ENCODE measurements at regions not wholly inside any gene's neighbourhood (a gene's known extent, or its start where the extent isn't known, plus 50 kb on each side); places are given as distances from the start of the nearest gene placed in this dataset.

DNA sequence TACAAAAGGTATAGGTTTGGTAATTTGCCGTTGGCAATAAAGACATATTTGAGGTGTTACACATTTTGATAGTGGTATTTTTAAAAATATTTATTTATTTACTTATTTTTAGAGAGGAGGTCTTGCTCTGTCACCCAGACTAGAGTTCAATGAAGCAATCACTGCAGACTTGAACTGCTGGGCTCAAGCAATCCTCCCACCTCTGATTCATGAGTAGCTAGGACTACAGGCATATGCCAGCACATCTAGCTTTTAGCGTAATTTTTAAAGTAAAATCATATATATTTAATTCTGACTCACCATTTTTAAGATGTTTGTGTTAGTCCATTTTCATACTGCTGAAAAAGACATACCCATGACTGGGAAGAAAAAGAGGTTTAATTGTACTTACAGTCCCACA lies 1974.3 kb downstream of the EFNA5 start:
- no peak for TF ChIP-seq CTCF (conservative IDR thresholded peaks at IDR 0.05; ENCODE audit: low read depth, low read length)
- no peak overlapping the region for H3K4me3 ChIP-seq (ENCODE audit: low read depth, low read length)
- no peak for DNase-seq (ENCODE audit: low read depth)

DNA sequence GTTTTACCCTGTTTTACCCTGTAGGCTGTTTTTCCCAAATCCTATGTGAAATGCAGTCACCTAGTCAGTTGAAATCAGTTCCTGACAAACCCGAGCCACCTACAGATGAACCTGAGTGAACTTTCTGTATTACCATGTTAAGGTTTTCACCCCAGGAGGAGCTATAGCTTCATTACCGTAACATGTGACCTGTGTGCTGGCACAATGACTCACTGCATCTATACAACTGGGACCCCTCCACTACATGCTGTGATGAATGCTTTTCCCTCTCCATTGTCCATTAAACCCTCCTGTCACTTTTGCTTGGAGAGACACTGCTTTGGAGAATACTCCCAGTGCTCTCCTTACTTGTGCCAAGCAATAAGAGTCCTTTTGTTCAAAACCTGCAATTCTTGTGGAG lies 1974.8 kb downstream of the EFNA5 start:
- no peak for DNase-seq (ENCODE audit: low read depth)
- TF ChIP-seq CTCF (conservative IDR thresholded peaks at IDR 0.05; ENCODE audit: low read depth, low read length): no peak
- no peak overlapping the region for H3K4me3 ChIP-seq (ENCODE audit: low read depth, low read length)

- H3K4me3 ChIP-seq (ENCODE audit: low read depth, low read length): no peak overlapping the region
- no peak for TF ChIP-seq CTCF (conservative IDR thresholded peaks at IDR 0.05; ENCODE audit: low read depth, low read length)
- no peak for DNase-seq (ENCODE audit: low read depth)
Observed at GRCh38 chr5:105689596-105689995, 1981.1 kb downstream of the EFNA5 start.

DNA sequence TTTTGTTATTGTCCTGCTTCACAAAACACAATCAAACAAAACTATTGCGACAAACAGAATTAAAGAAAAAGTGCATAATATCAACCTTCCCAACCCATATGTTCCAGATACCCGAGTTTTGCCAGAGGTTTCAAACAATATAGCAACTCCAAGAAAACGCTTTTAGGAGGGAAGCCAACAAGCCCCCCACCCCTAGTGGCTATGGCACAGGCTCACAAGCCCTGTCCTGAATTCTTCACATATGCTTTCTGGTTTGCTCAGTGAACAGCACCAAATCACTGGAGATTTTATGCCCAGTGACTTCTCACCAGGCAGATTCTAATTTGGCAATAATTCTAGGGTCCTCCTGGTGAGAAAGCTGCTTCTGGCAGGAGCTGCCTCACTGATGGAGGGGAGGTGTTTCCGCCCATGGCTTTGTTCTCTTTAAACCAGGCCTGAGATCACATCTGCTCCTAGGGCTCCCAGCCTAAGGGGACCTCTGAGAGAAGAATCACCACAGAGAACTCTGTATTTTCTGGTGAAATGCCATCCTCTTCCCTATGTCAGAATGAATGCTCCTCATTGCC lies 1982.4 kb downstream of the EFNA5 start:
- H3K4me3 ChIP-seq (ENCODE audit: low read depth, low read length): no peak overlapping the region
- no peak for DNase-seq (ENCODE audit: low read depth)
- no peak for TF ChIP-seq CTCF (conservative IDR thresholded peaks at IDR 0.05; ENCODE audit: low read depth, low read length)

- TF ChIP-seq CTCF (conservative IDR thresholded peaks at IDR 0.05; ENCODE audit: low read depth, low read length): no peak
- no peak for DNase-seq (ENCODE audit: low read depth)
- no peak overlapping the region for H3K4me3 ChIP-seq (ENCODE audit: low read depth, low read length)
Observed at GRCh38 chr5:105687493-105687892, 1983.2 kb downstream of the EFNA5 start.

DNA sequence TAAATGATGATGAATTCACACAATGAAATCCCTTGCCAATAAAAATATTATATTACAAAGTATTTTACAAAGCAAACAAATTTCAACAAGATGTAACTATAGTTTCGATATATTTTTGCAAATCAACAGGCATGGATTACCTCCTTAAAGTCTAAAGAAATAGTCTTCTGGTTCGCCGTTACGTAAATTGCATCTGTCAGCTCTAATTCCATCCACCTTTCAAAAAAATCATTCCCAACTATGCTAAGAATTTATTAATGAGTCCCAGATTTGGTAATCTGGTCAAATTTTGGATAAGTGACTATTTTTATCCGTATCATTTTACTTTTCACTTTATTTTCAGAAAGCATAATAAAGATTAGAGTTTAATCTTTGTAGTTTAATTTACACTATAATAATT lies 1984.9 kb downstream of the EFNA5 start:
- DNase-seq (ENCODE audit: low read depth): no peak
- no peak for TF ChIP-seq CTCF (conservative IDR thresholded peaks at IDR 0.05; ENCODE audit: low read depth, low read length)
- H3K4me3 ChIP-seq (ENCODE audit: low read depth, low read length): no peak overlapping the region

GRCh38 chr5:105684799-105685198 lies 1985.9 kb downstream of the EFNA5 start:
- TF ChIP-seq CTCF (conservative IDR thresholded peaks at IDR 0.05; ENCODE audit: low read depth, low read length): no peak
- DNase-seq (ENCODE audit: low read depth): peak; percentile 15
- H3K4me3 ChIP-seq (ENCODE audit: low read depth, low read length): no peak overlapping the region

All from choroid plexus epithelial cell (primary cell).